ENCODE measurements at regions not wholly inside any gene's neighbourhood (a gene's known extent, or its start where the extent isn't known, plus 50 kb on each side); places are given as distances from the start of the nearest gene placed in this dataset.

GRCh38 chr20:55701467-55701866 lies 303.9 kb downstream of the CBLN4 start:
- Histone ChIP-seq H2BK5ac (ENCODE audit: insufficient read length, low read length) (no peak overlapping the region), H2BK15ac (ENCODE audit: low read depth, low read length) (no peak overlapping the region), H3K9ac (ENCODE audit: extremely low read depth, insufficient read length, low read length) (no peak overlapping the region), H2AFZ (ENCODE audit: low read length) (no peak overlapping the region), H2BK20ac (ENCODE audit: low read depth, low read length, poor library complexity, severe bottlenecking) (no peak overlapping the region), H2AK5ac (ENCODE audit: insufficient read length, low read length) (no peak overlapping the region), H2BK12ac (ENCODE audit: insufficient read length, low read depth, low read length) (no peak overlapping the region), H3T11ph (ENCODE audit: low read length) (no peak overlapping the region), H2BK120ac (ENCODE audit: low read depth, low read length, poor library complexity, severe bottlenecking) (no peak overlapping the region), H3K23me2 (ENCODE audit: insufficient read length, low read depth, low read length, poor library complexity, severe bottlenecking) (no peaks in the 10 kb centered on the region), H3K56ac (ENCODE audit: insufficient read length, low read depth, low read length) (no peak overlapping the region), H3K4me1 (ENCODE audit: insufficient read depth, low read length) (no peaks in the 10 kb centered on the region), H3K18ac (ENCODE audit: insufficient read length, low read depth, low read length) (no peak overlapping the region), H3K27me3 (ENCODE audit: insufficient read depth, low read length) (no peaks in the 10 kb centered on the region), H3K79me2 (ENCODE audit: insufficient read depth, low read length) (no peaks in the 10 kb centered on the region), H3K9me3 (ENCODE audit: control insufficient read depth, low read depth, low read length) (no peaks in the 10 kb centered on the region), H3K79me1 (ENCODE audit: insufficient read depth, low read depth, low read length, poor library complexity, severe bottlenecking) (no peaks in the 10 kb centered on the region), H3K27ac (ENCODE audit: insufficient read length, low read depth, low read length) (no peak overlapping the region), H4K91ac (ENCODE audit: insufficient read length, low read depth, low read length) (no peak overlapping the region), H4K5ac (ENCODE audit: insufficient read length, low read depth, low read length) (no peak overlapping the region), H3K14ac (ENCODE audit: insufficient read depth, low read length) (no peak overlapping the region), H3K4me2 (ENCODE audit: insufficient read depth, insufficient read length, low read length) (no peak overlapping the region), H4K8ac (replicated peaks; ENCODE audit: insufficient read length, low read depth, low read length) (no peak overlapping the region), H3K23ac (ENCODE audit: insufficient read length, low read depth, low read length) (no peak overlapping the region), H3K4ac (ENCODE audit: low read depth, low read length) (no peak overlapping the region), H4K20me1 (ENCODE audit: control insufficient read depth, insufficient read depth, insufficient read length) (no peaks in the 10 kb centered on the region)
- TF ChIP-seq CTCF (conservative IDR thresholded peaks at IDR 0.05): no peak
- Mint-ChIP-seq H3K9me3 (no peaks in the 10 kb centered on the region), H3K4me1 (no peaks in the 10 kb centered on the region), H3K27ac (no peak overlapping the region), H3K4me3 (no peak overlapping the region), H3K27me3 (ENCODE audit: low read depth) (no peaks in the 10 kb centered on the region), H3K36me3 (ENCODE audit: insufficient read depth in 1 of 3, low read depth in 3 of 3) (no peaks in the 10 kb centered on the region)
- no CpG with 5 or more reads among the region's 3 CpGs for WGBS (ENCODE audit: extremely low coverage, insufficient read length, low lambda C conversion rate)
- DNase-seq: no peak

Data from H9 (cell line).